IMR-90 (cell line): ENCODE measurements at regions not wholly inside any gene's neighbourhood (a gene's known extent, or its start where the extent isn't known, plus 50 kb on each side); places are given as distances from the start of the nearest gene placed in this dataset.

ENCODE experiments used
- ATAC-seq: fragments of 200-7000 bp; cut with Tn5 transposase; 2 replicates; pipeline ENCODE4 v1.9.1; 2020; ENCODE audit warnings: low read depth, mild to moderate bottlenecking, moderate library complexity
- BruUV-seq: library from RNA; stranded (reverse); fragments of 400-500 nt; replicated peaks from 2 replicates; lab custom pipeline; 2021; lab: Mats Ljungman, UMichigan
- CTCF ChIA-PET: fragments of 300-600 bp; formaldehyde crosslinking; extraction: SDS; loops from one replicate; lab custom pipeline; 2021; ENCODE audit warnings: antibody characterized with exemption; lab: Yijun Ruan, JAX
- POLR2A ChIA-PET: fragments of 300-600 bp; sonication (Branson Sonifier 250); formaldehyde crosslinking; loops from one replicate; lab custom pipeline; 2022; ENCODE audit warnings: antibody characterized with exemption; ENCODE audit not compliant: unreplicated experiment; lab: Charles Lee
- DNase-seq: peaks from one replicate; pipeline ENCODE4 v3.0.0; 2013
- H2AFZ ChIP-seq: replicated peaks from 2 replicates; pipeline ENCODE3; 2013; ENCODE audit warnings: low read length, mild to moderate bottlenecking; ENCODE audit not compliant: poor library complexity
- H2AK5ac ChIP-seq: 2 replicates; pipeline ENCODE4 v1.6.1; 2013; ENCODE audit warnings: low read depth, low read length, inconsistent platforms
- H2AK9ac ChIP-seq: replicated peaks from 2 replicates; pipeline ENCODE3; 2013; ENCODE audit warnings: mild to moderate bottlenecking, low read depth, low read length, moderate library complexity; ENCODE audit not compliant: poor library complexity
- H2BK120ac ChIP-seq: 2 replicates; pipeline ENCODE4 v1.6.1; 2013; ENCODE audit warnings: low read depth, low read length, inconsistent platforms
- H2BK15ac ChIP-seq: 3 replicates; pipeline ENCODE4 v1.6.1; 2013; ENCODE audit warnings: low read depth, low read length, inconsistent platforms
- H2BK20ac ChIP-seq: 2 replicates; pipeline ENCODE4 v1.6.1; 2013; ENCODE audit warnings: low read depth, mild to moderate bottlenecking, inconsistent platforms, low read length, moderate library complexity
- H2BK5ac ChIP-seq: 2 replicates; pipeline ENCODE4 v1.6.1; 2013; ENCODE audit warnings: mild to moderate bottlenecking, low read depth, low read length, inconsistent platforms; ENCODE audit not compliant: poor library complexity, severe bottlenecking
- H3K14ac ChIP-seq: replicated peaks from 2 replicates; pipeline ENCODE4 v1.6.1; 2013; ENCODE audit warnings: low read depth, low read length, inconsistent platforms
- H3K18ac ChIP-seq: 2 replicates; pipeline ENCODE4 v1.6.1; 2013; ENCODE audit warnings: low read depth, low read length, control low read depth
- H3K23ac ChIP-seq: 2 replicates; pipeline ENCODE4 v1.6.1; 2013; ENCODE audit warnings: low read depth, low read length, inconsistent platforms
- H3K27ac ChIP-seq: 2 replicates; pipeline ENCODE4 v1.5.1; 2013; ENCODE audit warnings: mild to moderate bottlenecking, control low read depth, low read length; ENCODE audit not compliant: insufficient read depth
- H3K27me3 ChIP-seq: 2 replicates; pipeline ENCODE4 v1.6.1; 2013; ENCODE audit warnings: low read length; ENCODE audit not compliant: control insufficient read depth, insufficient read depth
- H3K36me3 ChIP-seq: 2 replicates; pipeline ENCODE4 v1.6.1; 2013; ENCODE audit warnings: low read length, mixed read lengths; ENCODE audit not compliant: control insufficient read depth, insufficient read depth
- H3K4ac ChIP-seq: 2 replicates; pipeline ENCODE4 v1.6.1; 2013; ENCODE audit warnings: low read depth, low read length, inconsistent platforms
- H3K4me1 ChIP-seq: 2 replicates; pipeline ENCODE4 v1.6.1; 2013; ENCODE audit warnings: low read length, mixed read lengths; ENCODE audit not compliant: control insufficient read depth, insufficient read depth
- H3K4me2 ChIP-seq: 2 replicates; pipeline ENCODE4 v1.6.1; 2013; ENCODE audit warnings: low read depth, mild to moderate bottlenecking, control low read depth, low read length, moderate library complexity
- H3K4me3 ChIP-seq: 2 replicates; pipeline ENCODE4 v1.5.1; 2013; ENCODE audit warnings: low read depth, mild to moderate bottlenecking, control low read depth, low read length, moderate library complexity; ENCODE audit not compliant: insufficient read depth
- H3K56ac ChIP-seq: 2 replicates; pipeline ENCODE4 v1.6.1; 2013; ENCODE audit warnings: low read length, inconsistent platforms; ENCODE audit not compliant: insufficient read depth; ENCODE audit errors: extremely low read depth
- H3K79me1 ChIP-seq, 2 experiments: 2 replicates each; pipeline ENCODE4 v1.6.1; 2013; ENCODE audit warnings: low read length in 2 of 2, inconsistent platforms in 1 of 2, low read depth in 1 of 2
- H3K9ac ChIP-seq: 2 replicates; pipeline ENCODE4 v1.6.1; 2013; ENCODE audit warnings: low read depth, low read length, control low read depth
- H3K9me1 ChIP-seq: 2 replicates; pipeline ENCODE4 v1.6.1; 2013; ENCODE audit warnings: low read length, inconsistent platforms; ENCODE audit not compliant: insufficient read depth
- H3K9me3 ChIP-seq: 2 replicates; pipeline ENCODE4 v1.6.1; 2013; ENCODE audit warnings: low read length; ENCODE audit not compliant: control insufficient read depth, insufficient read depth
- H4K20me1 ChIP-seq: 2 replicates; pipeline ENCODE4 v1.6.1; 2013; ENCODE audit warnings: low read length, inconsistent platforms; ENCODE audit not compliant: insufficient read depth
- H4K5ac ChIP-seq: 2 replicates; pipeline ENCODE4 v1.6.1; 2013; ENCODE audit warnings: mild to moderate bottlenecking, low read depth, low read length, control low read depth
- H4K8ac ChIP-seq, 2 experiments: 2 replicates each; pipeline ENCODE4 v1.6.1; 2013; ENCODE audit warnings: low read depth in 2 of 2, low read length in 2 of 2, control low read depth in 1 of 2, inconsistent platforms in 1 of 2
- H4K91ac ChIP-seq: 2 replicates; pipeline ENCODE4 v1.6.1; 2013; ENCODE audit warnings: low read depth, low read length, inconsistent platforms; ENCODE audit not compliant: insufficient read depth
- MAZ ChIP-seq: IDR thresholded peaks from 2 replicates; pipeline ENCODE4 v1.6.1; 2012; ENCODE audit warnings: low read depth, mild to moderate bottlenecking, low read length, improper control_type of control experiment, moderate library complexity, borderline replicate concordance
- NFE2L2 ChIP-seq: fragments of 150-350 bp; IDR thresholded peaks from 2 replicates; pipeline ENCODE4 v1.6.1; 2016; ENCODE audit warnings: low read depth, mild to moderate bottlenecking, low read length
- POLR2A ChIP-seq: IDR thresholded peaks from 2 replicates; pipeline ENCODE4 v1.6.1; 2012; ENCODE audit warnings: mild to moderate bottlenecking, low read depth, low read length
- RFX5 ChIP-seq: IDR thresholded peaks from 2 replicates; pipeline ENCODE4 v1.8.0; 2012; ENCODE audit warnings: low read depth, mild to moderate bottlenecking, low read length, moderate library complexity
- SMC3 ChIP-seq: fragments of 150-350 bp; IDR thresholded peaks from 2 replicates; pipeline ENCODE4 v1.6.1; 2016; ENCODE audit warnings: low read depth, mild to moderate bottlenecking, antibody characterized with exemption, low read length, moderate library complexity
- WGBS, 2 experiments: methylation state at CpG; one replicate each; pipeline versions ENCODE4 v1.1.5 to v1.1.7; 2013; ENCODE audit warnings: missing lambda C conversion rate in 2 of 2; ENCODE audit not compliant: insufficient read length in 1 of 2; ENCODE audit errors: extremely low coverage in 2 of 2; 5-methylcytosine and 5-hydroxymethylcytosine counted together
- dilution Hi-C: fragments of 300-500 bp; cut with HindIII; formaldehyde crosslinking; loops from one replicate; pipeline ENCODE4 v1.14.3; 2018; ENCODE audit warnings: low sequenced_read_pairs; ENCODE audit not compliant: unreplicated experiment
- in situ Hi-C: fragments of 300-500 bp; cut with MboI; formaldehyde crosslinking; loops from 3 replicates; pipeline ENCODE4 v1.14.3; 2019; ENCODE audit warnings: low sequenced_read_pairs, inconsistent platforms, mixed read lengths
- intact Hi-C: fragments of 100-400 bp; cut with micrococcal nuclease; formaldehyde crosslinking; loops from 2 replicates; pipeline ENCODE4 v1.10.0; 2022
- TF ChIP-seq, protein P1 (sequence below): fragments of 150-350 bp; IDR thresholded peaks from 2 replicates; pipeline ENCODE4 v1.6.1; 2017; ENCODE audit warnings: mild to moderate bottlenecking, antibody characterized with exemption, low read length, low read depth
- TF ChIP-seq, protein P2 (sequence below): conservative IDR thresholded peaks from 2 replicates; pipeline ENCODE4 v1.5.1; 2012; ENCODE audit warnings: mild to moderate bottlenecking, low read depth, low read length, improper control_type of control experiment
- TF ChIP-seq, protein P3 (sequence below): fragments of 150-350 bp; IDR thresholded peaks from 2 replicates; pipeline ENCODE4 v1.6.1; 2016; ENCODE audit warnings: low read depth, mild to moderate bottlenecking, low read length, moderate library complexity, borderline replicate concordance

DNA sequence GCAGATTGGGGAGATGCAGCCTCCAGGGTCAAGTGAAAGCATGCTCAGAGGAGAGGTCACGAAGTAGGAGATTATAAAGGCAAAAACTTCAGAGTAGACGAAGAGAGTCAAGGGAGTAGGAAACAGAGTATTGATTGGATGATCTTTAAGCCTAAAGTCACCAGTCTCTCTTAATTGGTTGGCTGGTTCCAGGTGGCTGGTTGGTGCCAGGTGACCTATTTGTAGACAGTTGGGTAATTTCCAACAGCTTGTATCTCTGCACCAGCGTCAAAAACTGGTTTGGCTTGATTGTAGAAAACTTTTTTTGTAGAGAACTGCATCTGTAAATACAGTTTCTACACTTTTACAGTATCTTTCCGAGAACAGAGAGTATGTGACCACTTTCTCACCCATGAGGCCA lies 75.7 kb upstream of the CCDC90B start:
- TF ChIP-seq POLR2A (no peak), RFX5 (no peak), SMC3 (no peak), NFE2L2 (no peak), MAZ (no peak)
- TF ChIP-seq, protein P1, sequence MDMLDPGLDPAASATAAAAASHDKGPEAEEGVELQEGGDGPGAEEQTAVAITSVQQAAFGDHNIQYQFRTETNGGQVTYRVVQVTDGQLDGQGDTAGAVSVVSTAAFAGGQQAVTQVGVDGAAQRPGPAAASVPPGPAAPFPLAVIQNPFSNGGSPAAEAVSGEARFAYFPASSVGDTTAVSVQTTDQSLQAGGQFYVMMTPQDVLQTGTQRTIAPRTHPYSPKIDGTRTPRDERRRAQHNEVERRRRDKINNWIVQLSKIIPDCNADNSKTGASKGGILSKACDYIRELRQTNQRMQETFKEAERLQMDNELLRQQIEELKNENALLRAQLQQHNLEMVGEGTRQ = no peak
- TF ChIP-seq, protein P2, sequence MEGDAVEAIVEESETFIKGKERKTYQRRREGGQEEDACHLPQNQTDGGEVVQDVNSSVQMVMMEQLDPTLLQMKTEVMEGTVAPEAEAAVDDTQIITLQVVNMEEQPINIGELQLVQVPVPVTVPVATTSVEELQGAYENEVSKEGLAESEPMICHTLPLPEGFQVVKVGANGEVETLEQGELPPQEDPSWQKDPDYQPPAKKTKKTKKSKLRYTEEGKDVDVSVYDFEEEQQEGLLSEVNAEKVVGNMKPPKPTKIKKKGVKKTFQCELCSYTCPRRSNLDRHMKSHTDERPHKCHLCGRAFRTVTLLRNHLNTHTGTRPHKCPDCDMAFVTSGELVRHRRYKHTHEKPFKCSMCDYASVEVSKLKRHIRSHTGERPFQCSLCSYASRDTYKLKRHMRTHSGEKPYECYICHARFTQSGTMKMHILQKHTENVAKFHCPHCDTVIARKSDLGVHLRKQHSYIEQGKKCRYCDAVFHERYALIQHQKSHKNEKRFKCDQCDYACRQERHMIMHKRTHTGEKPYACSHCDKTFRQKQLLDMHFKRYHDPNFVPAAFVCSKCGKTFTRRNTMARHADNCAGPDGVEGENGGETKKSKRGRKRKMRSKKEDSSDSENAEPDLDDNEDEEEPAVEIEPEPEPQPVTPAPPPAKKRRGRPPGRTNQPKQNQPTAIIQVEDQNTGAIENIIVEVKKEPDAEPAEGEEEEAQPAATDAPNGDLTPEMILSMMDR = no peak
- TF ChIP-seq, protein P3, sequence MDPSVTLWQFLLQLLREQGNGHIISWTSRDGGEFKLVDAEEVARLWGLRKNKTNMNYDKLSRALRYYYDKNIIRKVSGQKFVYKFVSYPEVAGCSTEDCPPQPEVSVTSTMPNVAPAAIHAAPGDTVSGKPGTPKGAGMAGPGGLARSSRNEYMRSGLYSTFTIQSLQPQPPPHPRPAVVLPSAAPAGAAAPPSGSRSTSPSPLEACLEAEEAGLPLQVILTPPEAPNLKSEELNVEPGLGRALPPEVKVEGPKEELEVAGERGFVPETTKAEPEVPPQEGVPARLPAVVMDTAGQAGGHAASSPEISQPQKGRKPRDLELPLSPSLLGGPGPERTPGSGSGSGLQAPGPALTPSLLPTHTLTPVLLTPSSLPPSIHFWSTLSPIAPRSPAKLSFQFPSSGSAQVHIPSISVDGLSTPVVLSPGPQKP = no peak
- no TSS peak for BruUV-seq
- Histone ChIP-seq H3K36me3 (no peaks in the 10 kb centered on the region), H3K56ac (no peak overlapping the region), H3K14ac (no peak overlapping the region), H3K79me1 (no peaks in the 10 kb centered on the region), H4K91ac (no peak overlapping the region), H3K9ac (no peak overlapping the region), H3K27me3 (no peaks in the 10 kb centered on the region), H3K9me1 (no peaks in the 10 kb centered on the region), H4K8ac (no peak overlapping the region), H4K5ac (no peak overlapping the region), H3K27ac (no peak overlapping the region), H2BK15ac (no peak overlapping the region), H2BK5ac (no peak overlapping the region), H2AK9ac (no peak overlapping the region), H2BK20ac (no peak overlapping the region), H3K9me3 (no peaks in the 10 kb centered on the region), H3K23ac (no peak overlapping the region), H4K20me1 (no peaks in the 10 kb centered on the region), H2BK120ac (no peak overlapping the region), H3K4me2 (no peak overlapping the region), H3K4me1 (no peaks in the 10 kb centered on the region), H2AK5ac (no peak overlapping the region), H3K18ac (no peak overlapping the region), H2AFZ (no peak overlapping the region), H3K4ac (no peak overlapping the region), H3K4me3 (no peak overlapping the region)
- ChIA-PET POLR2A (no interaction called here), CTCF (no interaction called here)
- 17% methylated on average over 2 of the region's 4 CpGs; no CpG with 5 or more reads in 1 of the 2 experiments for WGBS, 2 experiments
- intact Hi-C loops = no loop called here
- ATAC-seq = no peak
- dilution Hi-C loops = no loop called here
- in situ Hi-C loops = no loop called here
- no peak for DNase-seq
